HG03575 (cell line): ENCODE measurements at regions not wholly inside any gene's neighbourhood (a gene's known extent, or its start where the extent isn't known, plus 50 kb on each side); places are given as distances from the start of the nearest gene placed in this dataset.
"Not testable (repeated sequence)": the region's sequence is repeated elsewhere in the genome, so short reads cannot be mapped to it uniquely, and the experiment has no call there.

Experiments used
- ATAC-seq: cut with Tn5 transposase; IDR thresholded peaks from one replicate; pipeline ENCODE4 v1.9.1; 2021; ENCODE audit not compliant: unreplicated experiment, insufficient number of reproducible peaks, low FRiP score; ENCODE audit errors: extremely low read depth

DNA sequence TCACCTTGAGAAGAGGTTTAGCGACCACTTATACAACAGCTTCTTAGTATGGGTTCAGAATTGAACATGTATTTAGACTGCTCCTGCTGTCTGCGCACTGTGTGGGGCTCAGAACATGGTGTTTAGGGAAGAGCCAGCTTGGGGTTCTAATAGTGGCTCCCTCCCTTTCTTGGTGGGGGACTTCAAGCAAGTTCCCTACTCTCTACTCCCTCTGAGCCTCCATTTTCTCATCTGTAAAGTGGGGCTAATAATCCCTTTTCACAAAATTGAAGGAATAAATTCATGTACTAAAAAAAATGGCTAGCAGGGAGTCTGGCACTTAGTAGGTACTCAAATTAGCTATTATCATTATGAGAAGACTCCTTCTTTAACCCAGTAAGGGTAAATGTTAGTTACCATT, 97.5 kb upstream of the SPATA12 start:
- ATAC-seq: no peak

DNA sequence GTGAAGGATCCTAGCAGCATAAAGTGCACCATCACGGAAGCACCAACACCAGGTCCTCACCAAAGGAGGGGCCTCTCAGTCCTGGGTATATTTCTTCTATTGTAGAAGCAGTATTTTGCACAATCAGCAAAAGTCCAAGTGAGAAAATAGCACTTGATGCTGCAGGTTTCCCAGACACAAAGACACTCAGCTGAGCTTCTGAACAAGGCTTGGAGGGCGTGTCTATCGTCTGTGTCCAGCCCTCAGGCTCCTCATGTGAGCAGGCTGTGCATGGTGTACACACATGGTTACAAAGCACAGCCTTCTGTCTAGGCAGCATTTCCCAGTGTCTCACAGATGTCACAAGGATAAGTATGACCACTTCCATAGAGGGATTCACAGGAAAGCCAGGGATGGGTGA, 98.3 kb upstream of the SPATA12 start:
- ATAC-seq: no peak

DNA sequence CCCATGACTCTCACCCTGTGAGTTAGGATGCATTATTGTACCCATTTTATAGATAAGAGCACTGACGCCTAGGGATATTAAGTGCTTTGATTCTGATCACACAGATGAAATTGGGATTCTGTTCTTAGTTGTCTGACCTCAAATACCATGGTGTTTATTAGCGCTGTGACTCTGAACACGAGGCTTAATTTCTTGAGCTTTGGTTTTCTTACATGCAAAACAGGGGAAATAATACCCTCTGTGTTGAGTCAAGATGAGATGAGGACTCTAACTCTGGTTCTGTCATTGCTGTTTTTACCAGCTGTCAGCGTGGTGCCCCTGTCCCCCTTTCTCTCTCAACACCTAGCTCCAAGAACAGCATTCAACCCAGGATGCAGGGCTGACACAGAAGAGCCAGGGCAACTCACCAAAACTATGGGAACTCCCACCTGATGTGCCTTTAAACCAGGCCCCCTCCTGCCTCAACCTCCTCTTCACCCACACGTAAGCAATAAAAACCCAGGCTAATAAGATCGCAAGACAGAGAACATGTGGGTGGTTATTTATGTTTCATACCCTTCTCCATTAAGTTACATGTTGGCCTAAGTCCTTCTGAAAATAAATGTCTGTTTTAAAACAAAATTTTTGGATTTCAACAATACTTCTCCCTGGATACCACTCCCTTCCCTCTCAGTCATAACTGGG, 100.1 kb upstream of the SPATA12 start:
- ATAC-seq: no peak

DNA sequence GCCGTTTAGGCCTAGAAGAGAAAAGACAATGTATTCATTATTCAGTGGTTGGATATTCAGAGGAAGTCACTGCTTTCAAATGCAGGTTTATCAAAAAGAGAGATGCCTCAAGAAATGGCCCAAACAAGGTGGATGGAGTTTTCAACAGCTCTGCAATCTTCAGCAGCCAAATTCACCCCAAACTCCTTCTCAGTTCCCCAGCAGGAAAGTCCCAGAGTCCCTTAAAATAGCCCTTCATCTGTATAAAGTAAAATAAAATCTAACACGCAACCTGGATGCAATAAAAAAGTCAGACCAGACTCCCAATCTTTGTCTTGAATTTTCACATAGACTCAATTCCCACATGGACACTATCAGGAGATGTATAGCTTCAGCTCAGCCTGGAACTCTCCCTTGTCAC, 101.6 kb upstream of the SPATA12 start:
- no peak for ATAC-seq

DNA sequence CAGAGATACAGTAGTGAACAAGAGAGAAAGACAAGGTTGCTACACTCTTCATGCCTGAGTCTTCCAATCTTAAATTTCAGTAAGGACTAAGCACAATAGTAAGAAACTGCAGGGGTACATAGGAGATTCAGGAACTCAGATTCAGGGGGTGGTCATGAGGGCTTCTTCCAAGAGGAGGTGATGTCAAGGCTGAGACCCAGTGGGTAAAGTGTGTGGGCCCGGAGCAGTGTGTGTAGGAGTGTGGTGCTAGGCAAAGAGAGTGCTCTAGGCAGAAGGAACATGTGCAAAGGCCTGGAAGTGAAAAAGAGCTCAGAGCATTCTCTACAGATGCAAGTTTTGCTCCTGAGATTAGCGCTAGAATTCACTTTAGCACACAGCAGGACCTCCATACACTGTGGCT, 102.9 kb upstream of the SPATA12 start:
- ATAC-seq: no peak

DNA sequence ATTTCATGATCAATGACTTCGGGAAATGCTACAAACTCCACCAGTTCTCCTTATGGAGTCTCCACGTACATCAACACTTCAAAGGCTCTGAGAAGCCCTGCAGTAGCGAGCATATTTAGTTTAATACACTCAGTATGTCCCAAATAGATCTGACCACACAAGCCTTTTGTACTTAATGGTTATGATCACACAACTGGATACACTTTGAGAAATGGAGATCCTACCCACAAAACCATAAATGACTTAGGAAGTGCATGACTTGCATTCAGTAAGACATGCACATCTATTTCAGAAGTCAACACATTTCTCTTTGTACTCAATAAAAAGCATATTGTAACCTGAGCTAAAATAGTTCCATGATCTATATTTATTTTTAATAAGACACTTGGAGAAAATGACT, 103.6 kb upstream of the SPATA12 start:
- ATAC-seq: no peak

GRCh38 chr3:56955492-56956111, 104.9 kb upstream of the SPATA12 start:
- ATAC-seq: no peak

DNA sequence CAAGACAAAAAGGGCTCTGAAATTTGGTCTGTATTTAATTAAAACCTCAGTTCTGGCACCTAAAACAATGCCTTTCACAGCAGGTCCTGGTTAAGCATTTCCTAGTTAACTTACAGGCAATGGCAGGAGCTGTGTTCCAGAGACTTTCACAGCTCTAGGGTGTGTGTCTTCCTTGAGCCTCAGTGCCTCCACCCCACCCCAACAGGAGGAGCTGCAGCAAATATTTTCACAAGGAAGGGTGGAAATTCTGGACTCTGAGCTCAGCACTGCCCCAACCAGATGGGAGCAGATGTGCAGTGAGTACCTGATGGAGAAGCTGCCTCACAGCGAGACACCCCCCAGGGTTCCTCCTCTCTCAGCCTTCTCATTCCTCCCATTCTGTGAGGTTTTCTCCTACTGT, 106.3 kb upstream of the SPATA12 start:
- no peak for ATAC-seq

- ATAC-seq: no peak
Measured at GRCh38 chr3:56952846-56953245, 107.6 kb upstream of the SPATA12 start.

- no peak for ATAC-seq
Measured at GRCh38 chr3:56952061-56952460, 108.4 kb upstream of the SPATA12 start.

DNA sequence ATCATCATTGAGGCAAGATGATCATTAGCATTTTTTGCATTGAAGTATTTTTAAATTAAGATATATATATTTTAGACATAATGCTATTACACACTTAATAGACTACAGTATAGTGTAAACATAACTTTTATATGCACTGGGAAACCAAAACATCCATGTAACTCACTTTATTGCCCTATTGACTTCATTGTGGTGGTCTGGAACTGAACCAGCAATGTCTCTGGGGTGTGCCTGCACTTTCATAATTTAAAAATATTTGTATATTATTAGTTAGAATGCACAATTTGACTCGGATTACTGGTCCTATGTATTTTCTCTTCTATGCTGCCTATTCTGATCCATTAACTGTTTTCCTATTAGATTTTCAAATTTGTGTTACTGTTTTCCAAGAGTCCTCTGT, 109.1 kb upstream of the SPATA12 start:
- no peak for ATAC-seq

GRCh38 chr3:56945378-56945777, 115.1 kb upstream of the SPATA12 start:
- not testable (repeated sequence) for ATAC-seq

GRCh38 chr3:56942523-56942922, 117.9 kb upstream of the SPATA12 start:
- ATAC-seq: no peak

GRCh38 chr3:56940976-56941375, 119.5 kb upstream of the SPATA12 start:
- no peak for ATAC-seq

DNA sequence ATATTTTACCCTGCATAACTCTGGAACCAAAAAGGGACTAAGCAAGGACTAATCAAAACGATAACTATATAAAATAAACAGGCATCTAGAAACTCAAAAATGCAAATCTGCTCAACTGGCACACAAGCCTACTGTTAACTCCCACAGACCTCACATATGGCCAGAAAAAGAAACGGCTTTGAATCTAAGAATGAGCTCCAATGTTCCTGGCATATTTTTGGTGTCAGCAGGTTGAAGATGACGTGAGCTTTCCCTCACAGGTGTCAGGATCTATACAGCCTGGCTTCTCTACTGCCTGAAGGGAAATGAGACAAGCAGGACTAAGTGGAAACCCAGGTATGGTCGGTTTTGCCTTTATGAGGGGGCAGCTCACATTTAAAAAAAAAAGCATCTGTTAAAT, 120.1 kb upstream of the SPATA12 start:
- ATAC-seq: no peak

- ATAC-seq: no peak
Measured at GRCh38 chr3:56939834-56940233, 120.6 kb upstream of the SPATA12 start.

GRCh38 chr3:56938530-56938929, 121.9 kb upstream of the SPATA12 start:
- no peak for ATAC-seq

DNA sequence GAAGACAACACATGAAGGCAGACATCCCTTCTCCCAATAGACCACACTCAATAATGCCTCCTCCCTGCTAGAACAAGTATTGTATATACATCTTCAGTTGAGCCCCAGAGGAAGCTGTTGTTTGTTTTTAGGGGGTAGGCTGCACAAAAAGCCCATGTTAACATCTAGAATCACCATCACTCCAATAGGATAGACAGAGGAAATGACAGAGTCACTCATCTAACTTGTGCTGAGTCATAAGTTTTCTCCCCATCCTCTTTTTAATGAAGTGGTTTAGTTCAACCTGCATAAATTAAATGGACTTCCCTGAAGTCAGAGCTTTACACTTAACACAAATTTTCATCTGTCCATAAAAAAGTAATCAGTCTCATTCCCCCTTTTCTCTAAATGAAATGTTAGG, 122.9 kb upstream of the SPATA12 start:
- no peak for ATAC-seq

DNA sequence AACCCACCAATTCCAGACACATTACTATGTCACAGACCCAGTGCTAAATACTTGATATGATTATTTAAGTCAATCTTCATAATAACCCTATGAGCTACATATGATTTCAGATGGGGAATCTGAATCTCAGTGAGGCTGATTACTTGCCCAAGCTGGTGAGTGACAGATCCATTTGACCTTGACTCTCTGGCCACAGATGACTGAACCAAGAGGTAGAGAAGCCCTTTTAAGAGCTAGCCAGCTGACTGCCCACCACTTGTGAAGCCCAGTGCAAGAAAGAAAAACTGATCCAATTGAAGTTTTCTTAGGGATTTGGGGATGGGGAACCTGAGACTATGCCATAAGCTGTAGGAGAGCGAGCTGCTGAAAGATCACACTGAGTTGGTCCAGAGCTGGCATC, 124.7 kb upstream of the SPATA12 start:
- ATAC-seq: no peak

- not testable (repeated sequence) for ATAC-seq
Measured at GRCh38 chr3:56934481-56934880, 126.0 kb upstream of the SPATA12 start.

- no peak for ATAC-seq
Measured at GRCh38 chr3:56933803-56934202, 126.7 kb upstream of the SPATA12 start.
